HG03108 (cell line): ENCODE measurements at regions not wholly inside any gene's neighbourhood (a gene's known extent, or its start where the extent isn't known, plus 50 kb on each side); places are given as distances from the start of the nearest gene placed in this dataset.

ENCODE experiments used
- ATAC-seq: cut with Tn5 transposase; IDR thresholded peaks from one replicate; pipeline ENCODE4 v1.9.1; 2021; ENCODE audit warnings: moderate library complexity; ENCODE audit not compliant: unreplicated experiment

GRCh38 chr5:133778636-133779035 is 166.3 kb upstream of the FSTL4 start:
- no peak for ATAC-seq

GRCh38 chr5:133777951-133778350 is 165.6 kb upstream of the FSTL4 start:
- ATAC-seq = no peak

GRCh38 chr5:133775584-133776304 is 163.4 kb upstream of the FSTL4 start:
- ATAC-seq = no peak

- ATAC-seq = no peak
Measured at GRCh38 chr5:133773247-133774202, 161.2 kb upstream of the FSTL4 start.

GRCh38 chr5:133769842-133770241 is 157.5 kb upstream of the FSTL4 start:
- no peak for ATAC-seq

GRCh38 chr5:133763744-133764143 is 151.4 kb upstream of the FSTL4 start:
- ATAC-seq = no peak

GRCh38 chr5:133761632-133762031 is 149.3 kb upstream of the FSTL4 start:
- no peak for ATAC-seq

- ATAC-seq = no peak
Measured at GRCh38 chr5:133760532-133760931, 148.2 kb upstream of the FSTL4 start.

GRCh38 chr5:133758641-133759040 is 146.3 kb upstream of the FSTL4 start:
- ATAC-seq = no peak

- ATAC-seq = no peak
Measured at GRCh38 chr5:133757396-133757945, 145.1 kb upstream of the FSTL4 start.

GRCh38 chr5:133756756-133757155 is 144.4 kb upstream of the FSTL4 start:
- no peak for ATAC-seq

- no peak for ATAC-seq
Measured at GRCh38 chr5:133756036-133756435, 143.7 kb upstream of the FSTL4 start.

- no peak for ATAC-seq
Measured at GRCh38 chr5:133754575-133755169, 142.3 kb upstream of the FSTL4 start.

- ATAC-seq = no peak
Measured at GRCh38 chr5:133753856-133754255, 141.5 kb upstream of the FSTL4 start.

- no peak for ATAC-seq
Measured at GRCh38 chr5:133751846-133752245, 139.5 kb upstream of the FSTL4 start.

GRCh38 chr5:133751421-133751820 is 139.1 kb upstream of the FSTL4 start:
- no peak for ATAC-seq

GRCh38 chr5:133750856-133751255 is 138.5 kb upstream of the FSTL4 start:
- ATAC-seq = no peak

GRCh38 chr5:133750356-133750755 is 138.0 kb upstream of the FSTL4 start:
- ATAC-seq = no peak

- ATAC-seq = no peak
Measured at GRCh38 chr5:133749331-133749985, 137.1 kb upstream of the FSTL4 start.

- ATAC-seq = no peak
Measured at GRCh38 chr5:133746834-133747233, 134.5 kb upstream of the FSTL4 start.

- no peak for ATAC-seq
Measured at GRCh38 chr5:133744960-133745308, 132.6 kb upstream of the FSTL4 start.
